Femur (tissue), 1 donor: ENCODE measurements at regions not wholly inside any gene's neighbourhood (a gene's known extent, or its start where the extent isn't known, plus 50 kb on each side); places are given as distances from the start of the nearest gene placed in this dataset.
"Not testable (repeated sequence)": the region's sequence is repeated elsewhere in the genome, so short reads cannot be mapped to it uniquely, and the experiment has no call there.

Experiments
- DNase-seq: peaks from one replicate; pipeline ENCODE4 v3.0.0-alpha.2; 2017

GRCh38 chr7:76924756-76925155 lies 107.4 kb downstream of the SPDYE17 start:
- DNase-seq: not testable (repeated sequence)

GRCh38 chr7:76918619-76919018 lies 113.5 kb downstream of the SPDYE17 start:
- not testable (repeated sequence) for DNase-seq

GRCh38 chr7:76914361-76914760 lies 117.8 kb downstream of the SPDYE17 start:
- DNase-seq: not testable (repeated sequence)

- not testable (repeated sequence) for DNase-seq
Observed at GRCh38 chr7:76912011-76912814, 119.9 kb downstream of the SPDYE17 start.

GRCh38 chr7:76904688-76905087 lies 127.5 kb downstream of the SPDYE17 start:
- not testable (repeated sequence) for DNase-seq

GRCh38 chr7:76901944-76902710 lies 130.0 kb downstream of the SPDYE17 start:
- not testable (repeated sequence) for DNase-seq

- not testable (repeated sequence) for DNase-seq
Observed at GRCh38 chr7:76898807-76899206, 133.4 kb downstream of the SPDYE17 start.

GRCh38 chr7:76897007-76897406 lies 135.2 kb downstream of the SPDYE17 start:
- not testable (repeated sequence) for DNase-seq

GRCh38 chr7:76895696-76896095 lies 136.5 kb downstream of the SPDYE17 start:
- DNase-seq: not testable (repeated sequence)

- not testable (repeated sequence) for DNase-seq
Observed at GRCh38 chr7:76891771-76892170, 140.4 kb downstream of the SPDYE17 start.

- not testable (repeated sequence) for DNase-seq
Observed at GRCh38 chr7:76879733-76880288, 152.3 kb downstream of the SPDYE17 start.

- DNase-seq: not testable (repeated sequence)
Observed at GRCh38 chr7:76875760-76876159, 156.4 kb downstream of the SPDYE17 start.

GRCh38 chr7:76870504-76870808 lies 161.7 kb downstream of the SPDYE17 start:
- not testable (repeated sequence) for DNase-seq

- DNase-seq: not testable (repeated sequence)
Observed at GRCh38 chr7:76867364-76867889, 164.7 kb downstream of the SPDYE17 start.

GRCh38 chr7:76863150-76863773 lies 168.9 kb downstream of the SPDYE17 start:
- not testable (repeated sequence) for DNase-seq

- DNase-seq: not testable (repeated sequence)
Observed at GRCh38 chr7:76862241-76862640, 169.9 kb downstream of the SPDYE17 start.

GRCh38 chr7:76859933-76860332 lies 172.2 kb downstream of the SPDYE17 start:
- DNase-seq: not testable (repeated sequence)

- not testable (repeated sequence) for DNase-seq
Observed at GRCh38 chr7:76854631-76855030, 177.5 kb downstream of the SPDYE17 start.

- DNase-seq: not testable (repeated sequence)
Observed at GRCh38 chr7:76852787-76853584, 179.2 kb downstream of the SPDYE17 start.

GRCh38 chr7:76852362-76852761 lies 179.8 kb downstream of the SPDYE17 start:
- DNase-seq: not testable (repeated sequence)

- DNase-seq: not testable (repeated sequence)
Observed at GRCh38 chr7:76851617-76852016, 180.5 kb downstream of the SPDYE17 start.
